ENCODE measurements at regions not wholly inside any gene's neighbourhood (a gene's known extent, or its start where the extent isn't known, plus 50 kb on each side); places are given as distances from the start of the nearest gene placed in this dataset.

GRCh38 chr2:183284606-183285005, 160.4 kb downstream of the NUP35 start:
- no peak for DNase-seq (ENCODE audit: low read depth, low spot score)

DNA sequence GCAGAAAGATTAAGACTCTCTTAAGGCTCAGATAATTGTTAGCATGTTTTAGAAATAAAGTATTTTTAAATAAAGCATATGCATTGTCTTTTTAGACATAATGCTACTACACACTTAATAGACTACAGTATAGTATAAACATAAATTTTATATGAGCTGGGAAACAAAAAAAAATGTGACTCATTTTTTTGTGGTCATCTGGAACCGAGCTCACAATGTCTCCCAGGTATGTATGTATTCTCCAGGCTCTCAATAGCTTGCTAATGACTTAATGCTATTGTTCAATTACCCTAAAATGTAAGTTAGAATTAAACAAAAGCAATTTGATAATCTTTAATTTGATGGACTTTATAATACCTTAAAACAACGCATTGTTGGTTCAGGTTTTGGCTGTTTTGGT, 167.2 kb downstream of the NUP35 start:
- DNase-seq (ENCODE audit: low read depth, low spot score), result no peak

GRCh38 chr2:183292028-183292427, 167.8 kb downstream of the NUP35 start:
- DNase-seq (ENCODE audit: low read depth, low spot score), result no peak

DNA sequence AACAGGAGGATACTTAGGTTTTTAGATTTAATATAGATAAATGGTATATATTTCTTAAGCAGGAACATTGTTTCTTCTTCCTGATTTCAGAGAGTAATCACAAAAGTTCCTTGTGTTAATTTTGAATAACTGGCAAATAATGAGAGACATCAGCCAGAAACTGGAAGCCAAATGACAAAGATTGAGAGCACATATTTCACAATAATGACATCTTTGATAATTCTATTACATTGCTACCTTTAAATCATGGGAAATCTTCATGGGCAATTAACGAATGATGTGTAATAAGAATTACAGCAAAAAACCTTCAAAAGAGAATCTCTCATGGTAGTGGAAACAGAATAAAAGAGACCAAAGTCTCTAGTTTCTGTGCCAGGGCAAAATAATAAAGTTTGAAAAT, 215.1 kb downstream of the NUP35 start:
- no peak for DNase-seq (ENCODE audit: low read depth, low spot score)

- DNase-seq (ENCODE audit: low read depth, low spot score), result no peak
Measured at GRCh38 chr2:183341057-183341456, 216.8 kb downstream of the NUP35 start.

- DNase-seq (ENCODE audit: low read depth, low spot score), result no peak
Measured at GRCh38 chr2:183347969-183348368, 223.7 kb downstream of the NUP35 start.

GRCh38 chr2:183348492-183348891, 224.2 kb downstream of the NUP35 start:
- DNase-seq (ENCODE audit: low read depth, low spot score), result no peak

- DNase-seq (ENCODE audit: low read depth, low spot score), result no peak
Measured at GRCh38 chr2:183349091-183349490, 224.8 kb downstream of the NUP35 start.

- DNase-seq (ENCODE audit: low read depth, low spot score), result no peak
Measured at GRCh38 chr2:183359867-183360266, 235.6 kb downstream of the NUP35 start.

- no peak for DNase-seq (ENCODE audit: low read depth, low spot score)
Measured at GRCh38 chr2:183371545-183371944, 247.3 kb downstream of the NUP35 start.

DNA sequence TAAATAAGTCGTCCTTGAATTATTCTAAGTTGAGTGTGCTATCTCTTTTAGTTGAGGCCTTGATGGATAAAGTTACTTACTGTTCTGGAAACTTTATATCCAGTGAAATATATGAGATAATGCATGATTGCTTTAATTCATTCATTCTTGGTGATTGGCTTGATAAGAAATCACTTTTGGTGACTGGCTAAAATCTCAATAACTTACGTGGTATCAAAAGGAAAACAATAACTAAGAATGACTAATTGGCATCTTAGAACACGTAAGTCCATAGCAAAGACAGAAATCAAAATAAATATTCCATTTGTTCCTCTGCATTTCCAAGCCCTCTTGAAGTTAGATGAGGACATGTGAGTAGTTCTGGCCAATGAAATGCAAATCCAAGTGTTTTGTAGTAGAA, 251.6 kb downstream of the NUP35 start:
- no peak for DNase-seq (ENCODE audit: low read depth, low spot score)

DNA sequence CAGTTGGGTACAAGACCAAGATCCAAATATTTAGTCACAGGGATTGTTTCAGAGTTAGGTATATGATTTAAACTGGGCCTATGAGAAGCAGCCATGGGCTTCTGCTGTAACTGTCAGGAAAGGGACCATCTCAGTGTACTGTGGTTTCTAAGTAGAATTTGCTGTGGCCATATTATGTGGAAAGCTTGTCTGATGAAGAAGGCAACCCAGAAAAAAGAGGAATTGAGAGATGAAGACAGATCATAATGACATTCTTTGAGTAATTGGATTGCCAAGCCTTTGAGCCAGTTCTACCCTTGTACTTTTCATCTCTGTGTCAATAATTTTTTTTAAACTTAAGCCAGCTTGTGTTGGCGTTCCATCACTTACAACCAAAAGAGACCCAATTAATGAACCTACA, 259.6 kb downstream of the NUP35 start:
- DNase-seq (ENCODE audit: low read depth, low spot score), result no peak

DNA sequence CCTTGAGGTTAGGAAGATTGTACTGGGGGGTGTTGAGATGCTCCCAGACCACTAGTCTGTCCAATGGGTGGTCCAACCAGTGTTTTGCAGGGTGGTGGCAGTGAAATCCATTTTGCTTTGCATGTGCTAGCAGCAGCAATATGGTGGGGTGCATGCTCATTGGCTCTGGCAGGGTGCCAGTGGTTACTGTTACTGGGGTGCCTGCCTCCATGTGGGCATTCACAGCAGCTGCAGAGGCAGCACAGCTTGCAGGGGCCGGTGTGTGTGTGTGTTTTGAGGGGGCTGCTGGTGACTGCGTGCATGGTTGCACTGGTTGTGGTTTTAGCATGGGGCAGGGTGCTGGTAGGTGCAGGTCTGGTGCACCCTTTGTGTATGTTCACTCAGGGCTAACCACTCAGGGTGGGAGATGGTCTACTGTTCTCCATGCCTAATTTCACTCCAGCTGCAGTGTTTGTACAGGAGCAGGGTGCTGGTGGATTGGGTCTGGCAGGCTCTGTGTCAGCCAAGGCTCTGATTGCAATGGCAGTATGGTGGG, 265.4 kb downstream of the NUP35 start:
- no peak for DNase-seq (ENCODE audit: low read depth, low spot score)

- no peak for DNase-seq (ENCODE audit: low read depth, low spot score)
Measured at GRCh38 chr2:183390109-183390508, 265.9 kb downstream of the NUP35 start.

GRCh38 chr2:183404392-183404791, 280.1 kb downstream of the NUP35 start:
- DNase-seq (ENCODE audit: low read depth, low spot score), result no peak

DNA sequence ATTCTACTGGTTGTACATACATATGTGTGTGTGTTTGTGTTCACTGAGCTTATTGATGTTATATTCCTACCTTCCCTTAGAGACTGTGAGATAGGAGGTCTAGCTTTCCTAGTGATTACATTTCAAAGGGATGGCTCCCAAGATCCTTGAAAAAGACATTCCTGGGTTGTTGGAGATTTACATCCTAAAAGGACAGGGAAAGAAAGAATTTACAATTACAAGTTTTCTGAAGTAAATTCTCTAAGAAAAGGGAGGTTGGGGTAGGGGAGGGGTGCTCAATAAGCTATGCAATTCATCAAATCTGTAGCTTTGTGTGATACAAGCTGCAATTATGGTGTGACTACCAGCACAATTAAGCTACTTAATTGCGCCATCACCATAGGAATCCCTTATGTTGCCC, 284.3 kb downstream of the NUP35 start:
- DNase-seq (ENCODE audit: low read depth, low spot score), result no peak

DNA sequence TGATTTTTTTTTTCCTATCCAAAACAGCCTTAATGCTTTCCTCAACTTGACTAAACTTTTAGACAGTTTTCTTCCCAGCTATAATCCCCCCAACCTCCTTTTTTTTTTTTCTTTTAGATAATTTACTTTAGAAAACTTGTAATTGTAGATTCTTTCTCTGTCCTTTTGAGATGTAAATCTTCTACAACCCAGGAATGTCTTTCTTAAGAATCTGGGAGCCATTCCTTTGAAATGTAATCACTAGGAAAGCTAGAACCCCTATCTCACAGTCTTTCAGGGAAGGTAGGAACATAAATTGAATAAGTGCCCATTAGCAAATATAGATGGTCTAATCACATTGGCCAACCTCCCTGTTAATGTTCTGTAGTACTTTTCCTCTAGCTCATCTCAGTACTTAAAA, 285.4 kb downstream of the NUP35 start:
- DNase-seq (ENCODE audit: low read depth, low spot score), result no peak

DNA sequence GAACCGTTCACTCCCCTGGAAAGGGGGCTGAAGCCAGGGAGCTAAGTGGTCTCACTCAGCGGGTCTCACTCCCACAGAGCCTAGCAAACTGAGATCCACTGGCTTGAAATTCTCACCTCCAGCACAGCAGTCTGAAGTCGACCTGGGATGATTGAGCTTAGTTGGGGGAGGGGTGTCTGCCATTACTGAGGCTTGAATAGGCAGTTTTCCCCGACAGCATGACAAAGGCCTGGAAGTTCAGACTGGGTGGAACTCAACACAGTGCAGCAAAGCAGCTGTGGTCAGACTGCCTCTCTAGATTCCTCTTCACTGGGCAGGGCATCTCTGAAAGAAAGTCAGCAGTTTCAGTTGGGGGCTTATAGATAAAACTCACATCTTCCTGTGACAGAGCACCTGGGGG, 292.5 kb downstream of the NUP35 start:
- no peak for DNase-seq (ENCODE audit: low read depth, low spot score)

GRCh38 chr2:183426825-183427224, 302.6 kb downstream of the NUP35 start:
- no peak for DNase-seq (ENCODE audit: low read depth, low spot score)

DNA sequence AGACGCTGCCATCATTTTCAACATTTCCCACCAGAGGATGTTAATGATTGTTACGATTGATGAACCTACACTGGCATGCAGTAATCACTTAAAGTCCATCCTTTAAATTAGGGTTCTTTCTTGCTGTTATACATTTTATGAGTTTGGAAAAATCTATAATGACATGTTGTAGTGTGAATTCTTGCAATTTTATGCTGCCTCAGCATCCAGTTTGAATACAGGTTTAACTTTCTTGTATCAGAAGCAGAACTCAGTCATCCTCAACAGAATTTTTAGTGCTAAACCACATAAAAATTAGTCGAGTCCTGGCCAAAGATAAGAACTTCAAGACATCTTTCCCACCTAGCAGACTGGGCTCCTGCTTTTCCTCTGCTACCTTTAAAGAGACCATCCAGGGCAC, 303.3 kb downstream of the NUP35 start:
- no peak for DNase-seq (ENCODE audit: low read depth, low spot score)

DNA sequence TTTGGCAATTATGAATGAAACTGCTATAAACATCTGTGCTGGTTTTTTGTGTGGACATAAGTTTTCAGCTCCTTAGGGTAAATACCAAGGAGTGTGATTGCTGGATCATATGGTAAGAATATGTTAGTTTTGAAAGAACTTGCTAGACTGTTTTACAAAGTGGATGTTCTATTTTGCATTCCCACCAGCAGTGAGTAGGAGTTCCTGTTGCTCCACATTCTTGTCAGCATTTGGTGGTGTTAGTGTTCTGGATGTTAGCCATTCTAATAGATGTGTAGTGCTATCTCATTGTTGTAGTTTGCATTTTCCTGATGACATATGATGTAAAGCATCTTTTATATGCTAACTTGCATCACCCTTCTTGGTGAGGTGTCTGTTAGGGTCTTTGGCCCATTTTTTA, 304.6 kb downstream of the NUP35 start:
- DNase-seq (ENCODE audit: low read depth, low spot score), result no peak

DNA sequence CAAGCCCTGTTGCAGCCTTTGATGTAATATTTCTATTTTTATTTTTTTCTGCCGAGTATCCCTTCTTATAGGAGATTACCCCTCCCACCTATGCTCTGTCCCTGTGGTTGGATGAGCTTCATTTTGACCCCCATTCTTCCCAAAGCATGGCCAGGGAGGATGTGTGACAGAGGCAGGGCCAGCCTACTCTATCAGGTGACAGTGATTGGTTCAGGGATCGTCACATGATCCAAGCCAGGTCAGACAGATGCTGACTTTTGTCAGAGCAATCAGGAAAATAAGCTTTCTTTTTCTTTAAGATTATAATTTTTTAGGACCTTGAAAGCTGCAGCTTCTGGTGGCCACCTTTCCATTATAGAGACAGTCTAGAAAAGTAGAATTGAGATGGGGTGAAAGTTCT, 314.3 kb downstream of the NUP35 start:
- no peak for DNase-seq (ENCODE audit: low read depth, low spot score)

GRCh38 chr2:183455056-183455455, 330.8 kb downstream of the NUP35 start:
- no peak for DNase-seq (ENCODE audit: low read depth, low spot score)

- DNase-seq (ENCODE audit: low read depth, low spot score), result no peak
Measured at GRCh38 chr2:183456177-183456576, 331.9 kb downstream of the NUP35 start.

GRCh38 chr2:183458460-183458859, 334.2 kb downstream of the NUP35 start:
- DNase-seq (ENCODE audit: low read depth, low spot score), result no peak
